GM18867 (cell line): ENCODE measurements at regions not wholly inside any gene's neighbourhood (a gene's known extent, or its start where the extent isn't known, plus 50 kb on each side); places are given as distances from the start of the nearest gene placed in this dataset.

Experiments used
- ATAC-seq: cut with Tn5 transposase; IDR thresholded peaks from one replicate; pipeline ENCODE4 v1.9.1; 2021; ENCODE audit warnings: mild to moderate bottlenecking, moderate library complexity; ENCODE audit not compliant: unreplicated experiment

- no peak for ATAC-seq
Measured at GRCh38 chrX:130974323-130974722, 71.3 kb upstream of the ENOX2 start.

DNA sequence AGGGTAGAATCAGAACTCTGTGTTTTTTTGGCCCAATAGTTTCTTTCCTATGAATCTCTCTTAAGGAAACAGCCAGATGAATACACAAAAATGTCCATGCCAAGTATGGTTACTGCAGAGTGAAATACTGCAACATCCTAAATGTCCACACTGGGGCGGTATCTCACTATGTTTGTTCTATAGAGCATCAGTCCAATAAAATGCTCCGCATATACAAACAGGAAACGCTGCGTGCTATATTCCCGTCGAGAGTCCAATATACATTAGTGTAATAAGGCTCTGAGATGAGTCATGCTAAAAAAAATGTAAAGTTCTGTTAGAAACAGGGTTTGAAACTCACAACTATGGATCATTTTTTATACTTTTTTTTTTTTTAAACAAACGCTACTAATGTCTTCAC, 72.9 kb upstream of the ENOX2 start:
- peak; percentile 93 for ATAC-seq

- no peak for ATAC-seq
Measured at GRCh38 chrX:130981836-130982235, 76.3 kb upstream of the ARHGAP36 start.

GRCh38 chrX:130984782-130985181, 73.4 kb upstream of the ARHGAP36 start:
- ATAC-seq, result no peak

DNA sequence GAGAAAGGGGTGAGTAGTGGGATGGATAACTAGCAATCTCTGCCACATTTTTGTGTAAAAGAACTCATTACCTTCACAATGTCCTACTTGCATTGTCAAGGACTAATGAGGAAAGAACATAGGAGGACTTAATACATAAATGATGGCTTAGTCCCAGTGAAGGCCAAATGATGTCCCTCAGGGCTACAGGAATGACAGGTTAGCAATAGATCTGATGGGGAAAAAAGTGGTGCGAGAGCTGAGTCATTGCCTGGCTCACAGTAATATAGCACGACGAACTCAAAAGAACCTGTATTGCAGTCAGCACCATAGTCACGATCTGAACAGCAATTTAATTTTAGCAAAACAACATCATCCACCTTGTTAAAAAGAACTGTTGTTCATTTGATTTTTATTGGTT, 70.9 kb upstream of the ARHGAP36 start:
- ATAC-seq, result no peak

GRCh38 chrX:130990723-130991122, 67.4 kb upstream of the ARHGAP36 start:
- no peak for ATAC-seq

GRCh38 chrX:130994671-130995070, 63.5 kb upstream of the ARHGAP36 start:
- ATAC-seq, result no peak

GRCh38 chrX:130995439-130995838, 62.7 kb upstream of the ARHGAP36 start:
- no peak for ATAC-seq

- no peak for ATAC-seq
Measured at GRCh38 chrX:130997314-130997713, 60.8 kb upstream of the ARHGAP36 start.

- ATAC-seq, result no peak
Measured at GRCh38 chrX:130999360-130999759, 58.8 kb upstream of the ARHGAP36 start.
